NOMO-1 treated with DMSO at 0.1 percent for 48 hours (cell line): ENCODE measurements at regions not wholly inside any gene's neighbourhood (a gene's known extent, or its start where the extent isn't known, plus 50 kb on each side); places are given as distances from the start of the nearest gene placed in this dataset.

Experiments used
- DNase-seq: peaks from one replicate; lab custom pipeline; 2025; ENCODE audit not compliant: unreplicated experiment; lab: John Stamatoyannopoulos, UW

- DNase-seq = peak; percentile 96
Observed at GRCh38 chr20:8073024-8073832, 53.7 kb upstream of the TMX4 start.

GRCh38 chr20:8074931-8075330, 55.4 kb upstream of the TMX4 start:
- DNase-seq = no peak

- DNase-seq = no peak
Observed at GRCh38 chr20:8076306-8077136, 55.5 kb upstream of the PLCB1 start.

GRCh38 chr20:8077137-8077466, 55.0 kb upstream of the PLCB1 start:
- DNase-seq = no peak

- DNase-seq = no peak
Observed at GRCh38 chr20:8078528-8078914, 53.5 kb upstream of the PLCB1 start.

- no peak for DNase-seq
Observed at GRCh38 chr20:8079976-8080375, 52.1 kb upstream of the PLCB1 start.

GRCh38 chr20:8082025-8082424, 50.0 kb upstream of the PLCB1 start:
- no peak for DNase-seq
